Right renal cortex interstitium (tissue), 3 donors: ENCODE measurements at regions not wholly inside any gene's neighbourhood (a gene's known extent, or its start where the extent isn't known, plus 50 kb on each side); places are given as distances from the start of the nearest gene placed in this dataset.
"Not testable (repeated sequence)": the region's sequence is repeated elsewhere in the genome, so short reads cannot be mapped to it uniquely, and the experiment has no call there.

Source experiments
- DNase-seq, 3 donors: peaks; one replicate each; pipeline ENCODE4 v3.0.0-alpha.2; 2013; ENCODE audit warnings: low read depth in 3 of 3, low spot score in 2 of 3

DNA sequence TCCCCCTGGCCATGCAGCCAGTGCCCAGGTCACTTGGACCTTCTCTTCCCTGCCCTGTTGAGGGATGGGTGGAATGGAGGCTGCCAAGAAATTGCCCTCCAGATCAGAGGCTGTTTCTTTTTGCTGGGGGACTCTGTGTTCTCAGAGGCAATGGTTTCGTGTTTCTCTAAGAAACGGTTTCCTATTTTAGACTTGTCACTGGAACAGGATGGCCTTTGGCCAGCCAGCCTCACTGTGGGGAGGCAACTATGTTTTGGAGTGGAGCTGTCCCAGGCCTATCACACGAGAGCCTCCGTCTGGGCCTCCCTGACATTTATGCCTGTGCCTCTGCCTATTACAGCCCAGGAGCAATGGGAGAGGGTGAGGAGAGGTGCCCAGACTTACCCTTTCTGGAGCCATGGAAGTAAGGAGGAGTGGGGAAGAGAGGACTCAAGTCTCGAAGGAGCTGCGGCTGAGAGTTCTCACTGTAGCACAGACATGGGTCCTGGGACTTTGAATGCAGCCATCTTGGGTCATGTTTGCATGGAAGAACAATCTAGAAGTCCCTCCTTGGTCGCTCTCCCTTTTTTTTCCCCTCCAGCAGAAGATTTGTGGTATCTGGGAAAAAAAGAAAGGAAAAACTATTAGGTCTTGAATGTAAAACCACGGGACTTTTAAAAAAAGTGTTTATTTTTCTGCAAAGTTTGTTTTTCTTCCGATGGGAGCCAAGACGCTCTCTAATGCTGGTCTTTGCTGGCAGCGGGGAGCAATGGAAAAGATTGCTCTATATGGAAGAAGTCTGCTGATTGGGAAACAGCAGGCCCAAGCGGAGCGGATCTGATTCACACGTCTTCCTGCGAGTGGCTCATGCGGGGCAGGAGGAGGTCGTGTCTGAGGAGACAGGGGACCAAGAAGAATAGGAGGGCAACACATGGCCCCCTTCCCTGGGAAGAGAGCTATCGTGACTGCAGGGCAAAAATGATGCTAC lies 219.2 kb downstream of the FOXD2 start:
- no peak for DNase-seq

- DNase-seq = no peak
Observed at GRCh38 chr1:47658161-47658920, 220.5 kb downstream of the FOXD2 start.

DNA sequence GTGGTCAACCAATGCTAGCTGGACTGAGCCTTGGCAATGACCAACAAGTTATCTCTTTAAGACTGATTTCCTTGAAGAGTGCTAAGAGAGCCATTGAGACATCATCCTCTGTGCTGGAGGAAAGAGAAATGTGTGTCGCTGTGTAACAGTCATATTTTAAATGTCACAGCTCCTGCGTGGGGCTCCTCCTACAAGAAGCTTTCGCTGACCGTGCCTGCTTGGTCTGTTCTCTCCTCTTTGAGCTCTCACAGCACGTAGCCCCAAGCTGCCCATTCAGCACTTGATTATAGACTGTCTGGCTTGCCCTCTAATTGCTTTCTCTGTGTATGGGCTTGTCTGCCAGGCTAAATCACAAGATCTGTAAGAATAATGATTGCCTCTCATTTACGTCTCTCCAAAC lies 221.3 kb downstream of the FOXD2 start:
- no peak for DNase-seq

DNA sequence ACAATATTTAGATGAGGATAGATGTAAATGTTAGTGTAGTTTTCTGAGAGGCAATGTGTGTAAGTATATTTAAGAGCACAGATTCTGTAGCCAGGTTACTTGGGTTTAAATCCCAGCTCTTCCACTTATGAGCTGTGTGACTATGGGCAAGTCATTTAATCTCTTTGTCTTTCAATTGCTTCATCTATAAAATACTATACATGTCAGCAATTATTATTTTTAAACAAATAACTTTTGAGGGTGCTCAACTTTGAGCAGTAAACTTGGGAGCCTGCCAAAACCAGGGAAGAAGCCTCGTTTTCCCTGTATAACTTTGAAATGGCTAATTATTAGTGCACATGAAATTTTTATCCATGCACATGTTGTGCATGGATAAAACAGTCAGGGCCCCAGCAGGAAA lies 222.8 kb downstream of the FOXD2 start:
- DNase-seq = no peak

- no peak for DNase-seq
Observed at GRCh38 chr1:47661040-47661439, 223.2 kb downstream of the FOXD2 start.

GRCh38 chr1:47662068-47662467 lies 224.2 kb downstream of the FOXD2 start:
- no peak for DNase-seq

- no peak for DNase-seq
Observed at GRCh38 chr1:47663286-47663685, 225.4 kb downstream of the FOXD2 start.

GRCh38 chr1:47664356-47664755 lies 226.5 kb downstream of the FOXD2 start:
- no peak for DNase-seq

DNA sequence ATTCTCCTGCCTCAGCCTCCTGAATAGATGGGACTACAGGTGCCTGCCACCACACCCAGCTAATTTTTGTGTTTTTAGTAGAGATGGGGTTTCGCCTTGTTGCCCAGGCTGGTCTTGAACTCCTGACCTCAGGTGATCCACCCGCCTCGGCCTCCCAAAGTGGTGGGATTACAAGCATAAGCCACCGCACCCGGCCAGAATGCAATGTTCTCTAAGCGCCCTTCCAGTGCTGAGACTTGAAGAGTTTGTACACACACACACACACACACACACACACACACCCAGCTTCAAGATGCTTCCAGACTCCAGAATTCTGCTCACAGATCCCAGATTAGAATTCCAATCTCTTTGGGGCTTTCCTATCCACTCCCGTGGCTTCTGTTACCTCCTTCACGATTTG lies 227.1 kb downstream of the FOXD2 start:
- not testable (repeated sequence) for DNase-seq

GRCh38 chr1:47669081-47669585 lies 231.3 kb downstream of the FOXD2 start:
- DNase-seq = no peak

DNA sequence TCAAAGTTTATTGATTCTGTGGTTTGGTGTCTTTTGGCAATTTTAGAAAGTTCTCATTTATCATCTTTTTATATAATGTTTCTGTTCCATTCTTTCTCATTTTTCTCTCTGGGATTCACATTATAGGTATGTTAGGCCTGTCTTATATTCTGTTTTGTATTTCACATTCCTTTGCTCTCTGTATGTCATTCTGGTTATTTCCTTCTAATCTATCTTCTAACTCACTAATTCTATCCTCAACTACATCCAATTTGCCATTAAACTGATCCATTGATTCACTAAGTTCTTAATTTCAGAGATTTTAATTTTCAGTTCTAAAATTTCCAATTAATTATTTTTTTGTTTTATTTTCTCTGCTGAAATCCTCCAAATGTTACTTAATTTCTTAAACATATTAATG lies 234.8 kb downstream of the FOXD2 start:
- DNase-seq = no peak

DNA sequence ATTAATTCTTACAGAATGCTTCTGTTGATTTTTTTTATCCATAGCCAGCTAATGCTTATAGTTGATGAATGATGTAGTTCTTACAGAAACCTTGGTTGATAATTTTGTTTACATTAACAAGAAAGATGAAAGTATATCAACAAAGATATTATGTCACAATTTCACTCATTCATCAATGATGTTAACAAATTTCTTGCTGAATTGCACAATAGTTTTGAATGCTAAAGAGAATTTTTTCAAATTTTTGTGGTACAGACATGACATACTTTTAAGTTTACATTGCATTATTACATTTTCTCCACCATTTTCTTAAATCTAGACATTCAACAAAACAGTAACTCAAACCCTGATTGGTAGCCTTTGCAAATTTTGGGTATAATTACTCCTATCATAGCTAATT lies 236.3 kb downstream of the FOXD2 start:
- no peak for DNase-seq

- no peak for DNase-seq
Observed at GRCh38 chr1:47675047-47675675, 237.3 kb downstream of the FOXD2 start.

DNA sequence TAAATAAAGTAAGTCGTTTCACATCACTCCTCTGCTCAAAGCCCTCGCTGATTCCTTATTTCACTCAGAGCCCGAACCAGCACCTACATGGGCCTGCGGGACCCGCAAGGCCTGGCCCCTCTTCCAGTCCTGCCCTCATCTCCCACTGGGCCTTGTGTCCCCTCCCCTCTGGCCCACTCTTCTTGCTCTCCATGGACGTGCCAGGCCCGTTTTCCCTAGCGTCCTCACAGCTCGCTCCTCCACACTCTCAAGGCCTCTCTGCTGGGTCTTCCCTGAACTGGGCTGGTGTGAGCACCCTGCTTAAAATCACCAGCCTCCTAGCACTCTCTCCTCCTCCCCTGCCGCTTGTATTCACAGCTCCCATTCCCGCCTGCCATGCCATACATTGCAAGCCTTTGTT lies 237.9 kb downstream of the FOXD2 start:
- DNase-seq = no peak

DNA sequence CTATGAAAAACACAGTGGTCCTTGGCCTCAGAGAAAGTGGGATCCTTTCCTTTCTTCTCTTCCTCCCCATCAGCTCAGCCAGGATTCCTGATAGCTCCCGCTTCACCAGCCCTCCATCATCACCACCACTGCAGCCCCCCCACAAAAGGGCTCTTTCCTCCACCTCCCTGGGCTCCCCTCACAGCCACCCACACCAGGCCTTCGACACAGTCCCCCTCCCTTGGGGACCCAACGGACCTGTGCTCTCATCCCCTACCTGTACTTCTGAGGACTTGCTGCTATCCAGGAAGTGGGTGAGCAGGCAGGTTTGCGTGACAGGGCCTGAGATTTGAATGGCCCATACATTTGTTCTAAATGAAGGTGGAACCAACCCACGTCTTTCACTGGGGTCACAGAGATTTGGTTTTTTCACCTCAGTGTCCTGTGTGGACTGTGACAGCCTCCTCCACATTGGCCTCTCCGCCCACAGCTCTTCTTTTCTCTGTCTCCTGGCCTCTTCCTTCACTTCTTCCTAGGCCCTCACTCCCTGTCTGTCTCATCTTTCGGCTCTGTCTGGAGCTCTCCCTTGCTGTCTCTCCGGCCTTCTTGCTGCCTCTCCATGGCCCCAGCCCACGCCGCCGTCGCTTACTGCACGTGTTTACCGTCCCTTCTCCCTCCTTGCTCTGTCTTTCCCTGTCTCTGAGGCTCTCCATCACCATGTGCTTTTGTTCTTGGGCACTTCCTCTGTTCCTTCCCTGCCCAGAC lies 238.6 kb downstream of the FOXD2 start:
- no peak for DNase-seq

- DNase-seq = no peak
Observed at GRCh38 chr1:47677241-47677940, 239.5 kb downstream of the FOXD2 start.

GRCh38 chr1:47678464-47678980 lies 240.7 kb downstream of the FOXD2 start:
- no peak for DNase-seq

- no peak for DNase-seq
Observed at GRCh38 chr1:47679301-47679791, 241.5 kb downstream of the FOXD2 start.

DNA sequence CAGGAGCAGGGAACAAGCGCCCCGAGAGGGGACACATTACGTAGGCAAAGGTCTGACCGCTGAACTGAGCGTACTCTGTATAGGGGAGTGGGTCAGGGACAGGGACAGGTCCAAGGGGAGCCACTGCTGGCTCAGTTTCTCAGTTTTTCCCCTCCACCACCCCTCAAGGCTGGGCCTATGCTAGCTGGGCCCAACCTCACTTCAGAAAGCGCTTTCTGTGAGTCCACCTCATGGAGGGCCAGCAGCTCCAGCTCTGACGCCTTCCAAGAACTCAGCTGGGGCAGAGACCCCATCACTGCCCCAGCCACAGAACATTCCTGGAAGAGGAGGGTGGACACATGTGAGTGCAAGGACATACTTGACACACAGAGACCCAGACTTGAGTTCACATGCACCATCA lies 242.0 kb downstream of the FOXD2 start:
- no peak for DNase-seq
